KBM-7 (cell line): ENCODE measurements at regions not wholly inside any gene's neighbourhood (a gene's known extent, or its start where the extent isn't known, plus 50 kb on each side); places are given as distances from the start of the nearest gene placed in this dataset.

Source experiments
- DNase-seq: peaks from one replicate; pipeline ENCODE4 v3.0.0-alpha.2; 2015
- in situ Hi-C: fragments of 300-500 bp; cut with MboI; formaldehyde crosslinking; loops from 2 replicates; pipeline ENCODE4 v1.14.3; 2020; ENCODE audit warnings: low sequenced_read_pairs, low pct_unique_long_range_greater_than_20kb, mixed read lengths

DNA sequence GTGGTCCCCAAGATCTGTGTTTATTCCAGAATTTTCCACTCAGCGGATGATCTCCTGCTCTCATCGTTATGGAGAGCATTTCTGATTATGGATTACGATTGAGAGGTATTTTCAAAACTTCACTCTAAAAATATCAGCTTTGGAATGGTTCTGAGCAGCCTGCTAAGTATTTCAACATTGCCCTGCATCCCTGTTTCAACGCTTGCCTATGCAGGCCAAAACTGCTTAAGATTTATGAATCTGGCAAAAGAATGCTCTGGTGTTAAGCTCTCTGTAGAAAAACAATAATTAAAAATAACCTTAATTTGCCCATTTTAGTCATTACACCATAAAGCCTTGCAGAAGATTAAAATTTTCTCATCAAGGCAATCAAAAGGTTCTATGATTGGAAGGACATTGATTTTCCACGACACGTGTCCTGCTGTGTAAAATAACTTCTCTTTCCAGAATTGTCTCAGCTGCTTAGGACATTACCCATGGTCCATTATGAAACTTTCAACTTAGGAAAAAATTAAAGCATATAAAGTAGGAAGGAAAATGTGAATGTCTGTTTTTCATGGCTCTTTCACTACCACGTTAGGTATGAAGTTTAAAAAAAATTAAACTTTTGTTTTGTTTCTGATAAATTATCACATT, 229.9 kb downstream of the ACKR3 start:
- no peak for DNase-seq
- in situ Hi-C loops, result no loop called here

DNA sequence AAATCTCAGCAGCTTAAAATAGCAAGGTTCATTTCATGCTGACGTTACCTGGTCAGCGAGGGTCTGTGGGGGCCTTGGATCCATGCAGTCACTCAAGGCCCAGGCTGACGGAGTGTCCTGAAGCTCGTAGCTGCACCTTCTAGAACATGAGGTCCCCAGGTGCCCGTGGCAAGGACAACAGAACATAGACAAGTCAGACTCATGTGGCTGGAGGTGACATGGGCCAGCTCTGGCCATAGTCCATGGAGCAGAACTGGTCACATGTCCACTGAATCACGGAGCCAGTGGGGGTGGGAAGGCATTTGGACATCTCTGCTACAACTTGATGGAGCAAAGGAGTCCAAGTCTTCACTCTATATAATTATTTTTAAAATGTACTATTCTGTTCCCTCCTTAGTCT, 233.2 kb downstream of the ACKR3 start:
- DNase-seq, result no peak
- in situ Hi-C loops, result no loop called here

- in situ Hi-C loops, result no loop called here
- no peak for DNase-seq
These were observed 234.0 kb downstream of the ACKR3 start for GRCh38 chr2:236803621-236804020.

- in situ Hi-C loops, result no loop called here
- DNase-seq, result no peak
These were observed 236.3 kb downstream of the ACKR3 start for GRCh38 chr2:236805800-236806531.

DNA sequence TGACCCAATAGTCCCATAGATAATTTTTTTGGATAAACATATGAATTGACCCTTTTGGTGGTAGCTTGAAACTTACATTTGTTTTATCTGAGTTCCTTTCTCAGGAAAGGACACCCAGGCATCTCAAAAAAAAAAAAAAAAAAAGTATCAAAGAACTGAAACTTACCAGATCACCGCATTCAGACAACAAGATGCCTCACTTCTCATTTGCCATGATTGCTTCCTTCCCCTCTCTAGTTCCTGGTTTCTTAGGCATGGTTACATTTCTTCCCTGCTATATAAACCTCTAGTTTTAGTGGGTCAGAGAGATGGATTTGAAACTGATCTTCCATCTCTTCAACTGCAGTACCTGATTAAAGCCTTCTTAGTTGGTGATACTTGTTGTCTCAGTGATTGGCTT, 240.1 kb downstream of the ACKR3 start:
- DNase-seq, result no peak
- in situ Hi-C loops, result no loop called here

DNA sequence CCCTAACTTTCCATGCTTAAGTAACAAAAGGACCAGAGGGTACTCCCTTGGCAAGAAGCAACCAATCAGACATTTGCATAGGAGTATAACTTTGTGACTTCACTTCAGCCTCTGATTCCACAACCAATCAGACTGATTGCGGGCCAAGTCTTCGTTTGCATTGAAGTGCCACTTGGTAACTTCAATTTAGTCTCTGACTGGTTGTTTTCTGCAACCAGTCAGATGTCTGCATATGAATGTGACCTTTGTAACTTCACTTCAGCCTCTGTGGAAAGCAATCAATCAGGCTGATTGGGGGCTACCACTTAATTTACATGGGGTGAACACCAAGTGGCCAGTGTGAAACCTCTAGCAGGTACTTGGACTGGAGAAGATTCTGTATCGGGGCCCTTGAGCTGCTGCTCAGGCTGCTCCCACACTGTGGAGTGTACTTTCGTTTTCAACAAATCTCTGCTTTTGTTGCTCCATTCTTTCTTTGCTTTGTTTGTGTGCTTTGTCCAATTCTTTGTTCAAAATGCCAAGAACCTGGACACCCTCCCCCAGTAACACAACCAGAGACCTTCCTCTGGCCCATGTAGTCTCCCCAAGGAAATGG, 241.5 kb downstream of the ACKR3 start:
- in situ Hi-C loops, result no loop called here

DNA sequence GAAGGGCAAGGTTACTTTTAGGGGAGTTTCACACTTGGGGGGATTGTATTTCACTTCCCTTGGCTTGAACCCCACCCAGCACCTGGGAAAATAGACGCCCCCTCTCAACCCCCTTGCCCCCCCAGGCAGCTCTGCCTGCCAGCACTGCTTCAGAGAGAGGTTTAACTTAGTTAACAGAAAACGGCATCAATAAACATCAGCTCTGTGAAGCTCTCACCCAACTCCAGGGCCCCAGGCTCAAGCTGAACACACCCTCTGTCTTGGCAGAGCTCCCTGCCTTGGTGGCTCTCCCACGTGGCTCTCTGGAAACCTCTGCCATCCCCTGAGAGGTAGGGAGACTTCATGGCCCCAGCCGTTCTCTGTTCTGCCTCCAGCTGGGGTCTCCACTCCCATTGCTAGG, 244.1 kb downstream of the ACKR3 start:
- in situ Hi-C loops, result no loop called here
- DNase-seq, result no peak

More for the DNA sequence above, 241.5 kb downstream of the ACKR3 start:
- no peak for DNase-seq

DNA sequence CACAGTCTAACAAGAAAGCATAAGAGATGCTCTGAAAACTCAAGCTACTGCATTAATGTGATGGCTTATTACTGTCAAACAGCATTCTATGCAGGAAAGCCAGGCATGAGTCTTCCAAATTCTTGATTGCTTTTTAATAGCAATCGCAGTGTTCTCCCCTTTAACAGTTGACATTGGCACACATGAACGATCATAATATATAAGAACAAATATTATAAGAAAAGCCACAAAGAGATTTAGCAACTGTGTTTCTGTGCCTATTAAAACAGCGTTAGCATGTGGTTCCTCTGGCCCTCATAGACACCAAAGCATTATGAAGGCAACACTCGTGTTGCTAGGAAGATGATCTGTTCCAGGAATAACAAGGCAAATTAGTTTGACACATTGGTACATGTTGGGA, 245.0 kb downstream of the ACKR3 start:
- DNase-seq, result no peak
- in situ Hi-C loops, result no loop called here

DNA sequence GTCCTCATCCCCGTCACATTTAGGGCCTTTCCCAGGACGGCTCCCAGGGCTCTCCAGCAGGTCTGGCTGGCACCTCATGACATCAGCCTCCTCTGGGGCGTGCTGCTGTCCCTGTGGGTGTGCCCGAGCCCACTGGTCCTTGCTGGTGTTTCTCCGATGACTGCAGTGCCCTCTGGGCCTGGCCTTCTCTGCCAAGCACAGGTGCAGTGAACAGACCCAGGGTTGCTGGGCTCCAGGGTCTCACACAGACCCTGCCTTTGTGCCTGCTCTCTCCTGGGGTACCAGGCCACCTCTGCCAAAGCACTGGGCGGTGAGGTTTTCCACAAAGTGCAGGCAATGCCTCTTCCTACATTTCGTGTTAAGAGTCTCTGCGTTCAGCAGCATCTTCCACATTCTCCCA, 246.1 kb downstream of the ACKR3 start:
- in situ Hi-C loops, result no loop called here

DNA sequence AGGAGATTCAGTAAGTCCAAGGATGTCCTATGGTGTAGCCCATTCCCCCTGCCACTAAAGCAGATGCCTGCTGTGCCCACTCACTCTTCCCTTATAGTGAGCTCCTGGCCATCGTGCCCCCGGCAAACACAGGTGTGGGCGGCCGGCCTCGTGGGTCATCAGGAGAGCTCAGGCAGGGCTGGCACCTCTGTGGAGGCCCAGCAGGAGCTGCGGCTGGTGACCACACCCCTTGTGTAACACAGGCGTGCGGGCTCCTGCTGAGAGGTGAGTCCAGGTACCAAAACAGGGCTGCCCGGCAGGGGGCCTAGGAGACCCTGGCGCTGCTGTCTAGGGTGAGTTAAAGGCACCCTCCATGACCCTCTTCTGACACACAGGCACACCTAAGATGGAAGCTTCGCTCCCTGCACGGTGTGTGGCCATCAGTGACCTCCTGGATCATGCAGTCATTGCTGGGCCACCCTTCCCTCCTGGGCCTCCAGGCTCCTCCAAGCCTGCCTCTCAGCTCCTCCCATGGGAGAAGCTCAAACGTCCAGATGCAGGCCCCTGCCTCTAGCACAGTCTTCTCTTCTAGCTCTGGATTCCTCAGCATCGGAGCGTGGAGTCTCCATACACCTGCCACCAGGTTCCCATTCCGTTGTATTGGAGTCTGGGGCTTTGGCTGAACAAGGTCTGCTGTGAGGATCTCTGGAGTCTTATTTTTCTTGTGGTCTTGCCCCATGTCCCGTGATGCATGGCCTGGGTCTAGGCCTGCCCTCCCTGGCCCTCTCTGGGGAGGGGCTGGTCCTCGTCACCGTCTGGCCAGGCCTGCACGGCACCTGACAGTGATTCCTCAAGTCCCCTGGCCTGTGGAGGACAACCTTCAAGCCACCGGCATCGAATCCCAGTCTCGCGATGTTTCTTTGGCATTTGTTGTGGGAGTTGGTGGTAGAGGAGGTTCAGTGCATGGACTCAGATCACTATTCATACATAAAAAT, 246.9 kb downstream of the ACKR3 start:
- in situ Hi-C loops, result no loop called here
- DNase-seq, result no peak

More for the DNA sequence above, 246.1 kb downstream of the ACKR3 start:
- no peak for DNase-seq

GRCh38 chr2:236818281-236819045, 248.8 kb downstream of the ACKR3 start:
- in situ Hi-C loops, result no loop called here
- no peak for DNase-seq

DNA sequence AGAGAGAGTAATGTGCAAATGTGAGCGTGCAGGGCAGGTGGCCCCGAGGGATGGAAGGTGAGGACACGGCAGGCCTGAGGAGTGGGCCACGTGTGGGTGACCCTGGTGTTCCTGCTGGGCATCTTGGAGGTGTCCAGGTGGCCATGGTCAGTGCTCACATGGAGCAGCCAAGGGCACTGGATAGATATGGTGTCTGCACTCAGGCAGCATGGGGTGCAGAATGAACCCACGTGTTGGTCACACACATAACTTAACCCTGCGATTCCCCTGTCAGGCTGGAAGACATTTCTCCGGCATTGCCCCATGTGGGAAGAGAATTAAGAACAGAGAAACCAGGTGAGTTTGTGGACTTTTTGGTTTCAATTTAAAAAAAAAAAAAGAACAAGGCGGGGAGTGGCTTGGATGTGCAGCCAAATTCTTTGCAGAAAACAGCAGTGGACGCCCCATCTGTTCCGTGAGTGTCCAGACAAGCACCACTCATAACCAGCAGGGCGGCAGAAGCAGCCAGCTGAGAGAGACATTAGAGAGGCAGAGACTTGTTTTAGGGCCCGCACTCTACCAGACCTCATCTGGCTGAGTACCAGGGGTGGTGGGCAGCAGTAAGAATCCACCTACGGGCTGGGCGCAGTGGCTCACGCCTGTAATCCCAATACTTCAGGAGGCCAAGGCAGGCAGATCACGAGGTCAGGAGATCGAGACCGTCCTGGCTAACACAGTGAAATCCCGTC, 249.8 kb downstream of the ACKR3 start:
- DNase-seq, result no peak
- in situ Hi-C loops, result no loop called here

DNA sequence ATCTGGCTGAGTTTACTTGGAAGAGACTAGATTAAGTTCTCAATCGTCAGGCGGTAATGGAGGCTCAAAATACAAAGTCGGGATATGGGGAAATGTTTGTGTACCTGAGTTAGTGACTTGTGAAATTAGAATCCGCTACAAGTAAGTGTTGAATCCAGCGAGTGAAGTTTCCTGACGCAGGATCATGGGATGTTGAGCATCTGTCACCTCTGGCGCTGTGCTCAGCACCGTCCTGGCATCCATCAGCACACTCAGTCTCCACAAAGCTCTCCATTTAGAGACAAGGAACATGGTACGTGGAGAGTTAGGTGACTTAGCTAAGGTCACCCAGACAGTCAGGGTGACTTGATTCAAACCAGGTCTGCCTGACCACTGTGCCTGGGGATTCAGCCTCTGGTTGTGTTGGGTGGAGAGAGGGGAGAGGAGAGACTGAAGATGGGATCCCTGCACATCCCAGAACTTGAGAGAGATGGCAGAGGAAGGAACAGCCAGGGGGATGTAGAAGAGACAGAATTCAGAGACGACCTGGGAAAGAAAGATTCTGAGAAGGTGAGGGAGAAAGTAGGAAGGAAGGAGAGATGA, 251.2 kb downstream of the ACKR3 start:
- in situ Hi-C loops, result no loop called here
- no peak for DNase-seq

- DNase-seq, result no peak
- in situ Hi-C loops, result no loop called here
These were observed 253.5 kb downstream of the ACKR3 start for GRCh38 chr2:236823041-236823629.

- no peak for DNase-seq
- in situ Hi-C loops, result no loop called here
These were observed 254.3 kb downstream of the ACKR3 start for GRCh38 chr2:236823963-236824362.

GRCh38 chr2:236824836-236825235, 255.2 kb downstream of the ACKR3 start:
- no peak for DNase-seq
- in situ Hi-C loops, result no loop called here

DNA sequence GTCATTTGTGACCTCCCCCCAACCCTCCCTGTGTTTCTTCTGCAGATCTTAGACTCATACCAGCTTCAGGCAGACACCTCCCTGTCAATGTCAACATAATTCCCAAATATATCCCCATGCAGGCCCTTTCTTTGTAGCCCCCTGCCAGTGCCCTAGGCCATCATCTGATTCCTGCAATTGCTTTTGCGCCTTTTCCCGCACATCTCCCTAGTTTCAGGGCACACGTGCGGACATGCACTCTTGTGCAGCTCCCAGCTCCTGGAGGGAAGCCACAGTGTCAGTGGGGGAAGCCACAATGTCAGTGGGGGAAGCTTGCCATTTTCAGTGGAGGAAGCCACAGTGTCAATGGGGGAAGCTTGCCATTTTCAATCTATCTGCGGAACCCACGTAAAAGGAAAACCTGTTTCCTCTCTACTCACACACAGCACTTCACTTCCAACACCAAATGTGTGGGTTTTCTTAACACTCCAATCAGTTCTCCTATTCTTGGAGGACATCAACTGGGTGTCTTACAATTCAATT, 256.4 kb downstream of the ACKR3 start:
- no peak for DNase-seq
- in situ Hi-C loops, result no loop called here
